Neural progenitor cell (in vitro differentiated cells): ENCODE measurements at regions not wholly inside any gene's neighbourhood (a gene's known extent, or its start where the extent isn't known, plus 50 kb on each side); places are given as distances from the start of the nearest gene placed in this dataset.

Source experiments
- DNase-seq: peaks from one replicate; pipeline ENCODE4 v3.0.0-alpha.2; 2016; ENCODE audit warnings: low spot score
- H2AFZ ChIP-seq: fragments of 200-600 bp; sonication (generic); replicated peaks from 2 replicates; pipeline ENCODE4 v1.6.1; 2016; ENCODE audit warnings: antibody characterized with exemption
- H3F3A ChIP-seq: fragments of 200-600 bp; sonication (generic); 2 replicates; pipeline ENCODE4 v1.6.1; 2016; ENCODE audit warnings: antibody characterized with exemption, low read depth
- H3K27ac ChIP-seq: fragments of 200-600 bp; sonication (generic); 2 replicates; pipeline ENCODE4 v1.5.1; 2016; ENCODE audit warnings: mild to moderate bottlenecking
- H3K27me3 ChIP-seq: fragments of 200-600 bp; sonication (generic); 2 replicates; pipeline ENCODE4 v1.6.1; 2016; ENCODE audit warnings: mild to moderate bottlenecking, moderate library complexity
- H3K36me3 ChIP-seq: fragments of 200-600 bp; sonication (generic); 2 replicates; pipeline ENCODE4 v1.5.1; 2016
- H3K4me1 ChIP-seq: fragments of 200-600 bp; sonication (generic); 2 replicates; pipeline ENCODE4 v1.6.1; 2016; ENCODE audit warnings: mixed run types
- H3K4me2 ChIP-seq: fragments of 200-600 bp; sonication (generic); 2 replicates; pipeline ENCODE4 v1.6.1; 2016
- H3K4me3 ChIP-seq: fragments of 200-600 bp; sonication (generic); 2 replicates; pipeline ENCODE4 v1.5.1; 2016
- H3K79me2 ChIP-seq: fragments of 200-600 bp; sonication (generic); 2 replicates; pipeline ENCODE4 v1.6.1; 2016; ENCODE audit warnings: low read depth
- H3K9ac ChIP-seq: fragments of 200-600 bp; sonication (generic); 2 replicates; pipeline ENCODE4 v1.6.1; 2016
- H3K9me3 ChIP-seq: fragments of 200-600 bp; sonication (generic); 2 replicates; pipeline ENCODE4 v1.5.1; 2016; ENCODE audit warnings: low read depth
- H4K20me1 ChIP-seq: fragments of 200-600 bp; sonication (generic); 2 replicates; pipeline ENCODE4 v1.6.1; 2016; ENCODE audit warnings: low read depth
- H3K27ac Mint-ChIP-seq: 3 replicates; pipeline ENCODE4 v1.8.0; 2021; ENCODE audit warnings: mixed read lengths
- H3K27me3 Mint-ChIP-seq: 2 replicates; pipeline ENCODE4 v1.8.0; 2022; ENCODE audit warnings: low read depth, mild to moderate bottlenecking, inconsistent platforms, moderate library complexity, mixed read lengths; ENCODE audit not compliant: insufficient read depth
- H3K36me3 Mint-ChIP-seq: 3 replicates; pipeline ENCODE4 v1.8.0; 2021; ENCODE audit warnings: mixed read lengths
- H3K4me1 Mint-ChIP-seq: 3 replicates; pipeline ENCODE4 v1.8.0; 2021; ENCODE audit warnings: mixed read lengths
- H3K4me3 Mint-ChIP-seq: 3 replicates; pipeline ENCODE4 v1.8.0; 2021; ENCODE audit warnings: mild to moderate bottlenecking, moderate library complexity, mixed read lengths
- H3K9me3 Mint-ChIP-seq: 3 replicates; pipeline ENCODE4 v1.8.0; 2020; ENCODE audit warnings: mixed read lengths
- EZH2 ChIP-seq: fragments of 200-600 bp; sonication (generic); IDR thresholded peaks from 2 replicates; pipeline ENCODE4 v1.6.1; 2017; ENCODE audit warnings: antibody characterized with exemption, mild to moderate bottlenecking, moderate library complexity
- EZH2phosphoT487 ChIP-seq: fragments of 200-600 bp; sonication (generic); IDR thresholded peaks from 2 replicates; pipeline ENCODE4 v1.6.1; 2017; ENCODE audit warnings: antibody characterized with exemption
- TF ChIP-seq, protein P1 (sequence below): fragments of 200-600 bp; sonication (generic); IDR thresholded peaks from 2 replicates; pipeline ENCODE4 v1.5.1; 2017; ENCODE audit warnings: antibody characterized with exemption, mild to moderate bottlenecking

DNA sequence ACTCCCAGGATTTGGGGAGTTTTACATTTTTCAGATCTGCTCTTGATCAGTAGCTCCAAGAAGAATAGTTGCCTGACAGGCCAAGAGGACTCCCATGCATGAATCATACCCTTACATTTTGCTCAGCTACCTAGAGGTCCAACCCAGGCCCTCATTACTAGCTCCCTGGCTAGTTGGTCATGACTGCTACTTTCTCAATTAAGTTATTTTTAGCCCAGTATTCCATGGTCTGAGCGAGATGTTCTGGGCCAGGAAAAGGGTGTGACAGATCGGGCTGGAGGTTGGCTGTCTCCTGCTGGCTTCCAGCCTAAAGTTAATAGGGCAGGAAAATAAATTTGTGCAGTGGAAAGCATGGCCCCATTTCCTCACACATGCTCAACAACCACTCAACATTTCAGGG, 379.2 kb downstream of the GRIN2B start:
- Mint-ChIP-seq H3K27ac (no peak overlapping the region), H3K4me3 (no peak overlapping the region), H3K27me3 (no peaks in the 10 kb centered on the region), H3K36me3 (no peaks in the 10 kb centered on the region), H3K9me3 (no peaks in the 10 kb centered on the region), H3K4me1 (no peaks in the 10 kb centered on the region)
- Histone ChIP-seq H3K27me3 (no peaks in the 10 kb centered on the region), H3K9me3 (no peaks in the 10 kb centered on the region), H3K79me2 (no peaks in the 10 kb centered on the region), H3F3A (peaks cover 5% of the 10 kb centered on the region), H2AFZ (no peak overlapping the region), H3K4me2 (no peak overlapping the region), H3K9ac (no peak overlapping the region), H4K20me1 (no peaks in the 10 kb centered on the region), H3K27ac (no peak overlapping the region), H3K36me3 (no peaks in the 10 kb centered on the region), H3K4me3 (no peak overlapping the region), H3K4me1 (peaks cover 16% of the 10 kb centered on the region)
- DNase-seq = no peak
- TF ChIP-seq, protein P1, sequence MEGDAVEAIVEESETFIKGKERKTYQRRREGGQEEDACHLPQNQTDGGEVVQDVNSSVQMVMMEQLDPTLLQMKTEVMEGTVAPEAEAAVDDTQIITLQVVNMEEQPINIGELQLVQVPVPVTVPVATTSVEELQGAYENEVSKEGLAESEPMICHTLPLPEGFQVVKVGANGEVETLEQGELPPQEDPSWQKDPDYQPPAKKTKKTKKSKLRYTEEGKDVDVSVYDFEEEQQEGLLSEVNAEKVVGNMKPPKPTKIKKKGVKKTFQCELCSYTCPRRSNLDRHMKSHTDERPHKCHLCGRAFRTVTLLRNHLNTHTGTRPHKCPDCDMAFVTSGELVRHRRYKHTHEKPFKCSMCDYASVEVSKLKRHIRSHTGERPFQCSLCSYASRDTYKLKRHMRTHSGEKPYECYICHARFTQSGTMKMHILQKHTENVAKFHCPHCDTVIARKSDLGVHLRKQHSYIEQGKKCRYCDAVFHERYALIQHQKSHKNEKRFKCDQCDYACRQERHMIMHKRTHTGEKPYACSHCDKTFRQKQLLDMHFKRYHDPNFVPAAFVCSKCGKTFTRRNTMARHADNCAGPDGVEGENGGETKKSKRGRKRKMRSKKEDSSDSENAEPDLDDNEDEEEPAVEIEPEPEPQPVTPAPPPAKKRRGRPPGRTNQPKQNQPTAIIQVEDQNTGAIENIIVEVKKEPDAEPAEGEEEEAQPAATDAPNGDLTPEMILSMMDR = no peak
- TF ChIP-seq EZH2phosphoT487 (no peak), EZH2 (no peak)

DNA sequence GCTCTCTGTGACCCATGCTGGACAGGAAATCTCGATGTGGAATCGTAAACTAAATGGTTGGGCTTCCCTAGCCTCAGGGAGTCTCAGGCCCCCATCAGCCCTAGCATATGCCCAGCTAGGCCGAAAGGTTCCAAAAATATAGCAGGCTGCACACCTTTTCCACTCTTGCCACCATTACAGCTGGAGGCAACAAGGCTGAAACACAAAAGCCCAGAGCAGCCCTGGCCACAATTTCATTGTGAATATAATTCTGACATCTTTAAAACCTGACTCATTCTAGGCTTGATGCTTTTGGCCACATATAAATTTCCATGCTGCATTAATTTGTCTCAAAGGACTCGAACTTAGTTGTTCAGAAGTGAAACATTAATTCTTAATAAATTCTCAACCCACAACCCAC, 382.2 kb downstream of the GRIN2B start:
- Mint-ChIP-seq H3K9me3 (no peaks in the 10 kb centered on the region), H3K27ac (no peak overlapping the region), H3K4me3 (no peak overlapping the region), H3K4me1 (no peaks in the 10 kb centered on the region), H3K36me3 (no peaks in the 10 kb centered on the region), H3K27me3 (peaks cover 3% of the 10 kb centered on the region)
- Histone ChIP-seq H3F3A (no peaks in the 10 kb centered on the region), H4K20me1 (no peaks in the 10 kb centered on the region), H3K36me3 (no peaks in the 10 kb centered on the region), H3K9ac (no peak overlapping the region), H3K27ac (no peak overlapping the region), H3K4me3 (no peak overlapping the region), H3K9me3 (no peaks in the 10 kb centered on the region), H2AFZ (no peak overlapping the region), H3K27me3 (no peaks in the 10 kb centered on the region), H3K4me1 (peaks cover 19% of the 10 kb centered on the region), H3K79me2 (no peaks in the 10 kb centered on the region), H3K4me2 (no peak overlapping the region)
- no peak for DNase-seq
- TF ChIP-seq EZH2phosphoT487 (no peak), EZH2 (no peak)
- TF ChIP-seq, protein P1 = no peak

DNA sequence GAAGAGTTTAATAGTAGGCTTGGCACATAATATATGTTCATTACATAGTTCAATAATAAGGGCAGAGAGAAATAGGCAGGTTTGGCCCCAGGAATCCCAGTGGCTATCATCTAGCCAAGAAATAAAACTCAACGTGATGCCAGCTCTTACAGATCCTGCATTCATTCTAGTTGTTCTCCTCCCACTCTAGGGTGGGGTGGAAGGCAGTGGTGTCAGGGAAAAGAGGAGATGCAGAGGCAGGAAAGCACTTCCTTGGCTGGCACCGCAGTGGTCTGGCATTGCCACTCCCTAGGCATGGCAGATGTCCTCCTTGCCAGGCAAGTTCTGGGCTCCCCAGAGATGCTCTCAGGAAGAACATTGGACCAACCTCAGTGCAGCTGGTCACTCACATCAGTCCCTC, 383.6 kb downstream of the GRIN2B start:
- Mint-ChIP-seq H3K36me3 (no peaks in the 10 kb centered on the region), H3K27me3 (peaks cover 3% of the 10 kb centered on the region), H3K27ac (no peak overlapping the region), H3K9me3 (no peaks in the 10 kb centered on the region), H3K4me1 (no peaks in the 10 kb centered on the region), H3K4me3 (no peak overlapping the region)
- Histone ChIP-seq H4K20me1 (no peaks in the 10 kb centered on the region), H3K36me3 (no peaks in the 10 kb centered on the region), H3K9ac (no peak overlapping the region), H3K27me3 (no peaks in the 10 kb centered on the region), H3K4me3 (no peak overlapping the region), H3K9me3 (no peaks in the 10 kb centered on the region), H3F3A (no peaks in the 10 kb centered on the region), H3K4me2 (no peak overlapping the region), H3K79me2 (no peaks in the 10 kb centered on the region), H3K27ac (no peak overlapping the region), H3K4me1 (peaks cover 19% of the 10 kb centered on the region), H2AFZ (no peak overlapping the region)
- TF ChIP-seq, protein P1 = no peak
- TF ChIP-seq EZH2 (no peak), EZH2phosphoT487 (no peak)
- DNase-seq = no peak
